C4-2B (cell line): ENCODE measurements at regions not wholly inside any gene's neighbourhood (a gene's known extent, or its start where the extent isn't known, plus 50 kb on each side); places are given as distances from the start of the nearest gene placed in this dataset.

ENCODE experiments used
- ZFX ChIP-seq: fragments of 450-650 bp; IDR thresholded peaks from 2 replicates; pipeline ENCODE4 v1.6.1; 2017
- TF ChIP-seq, protein P1 (sequence below): fragments of 450-650 bp; conservative IDR thresholded peaks from 2 replicates; pipeline ENCODE4 v1.5.1; 2017; ENCODE audit warnings: mild to moderate bottlenecking

DNA sequence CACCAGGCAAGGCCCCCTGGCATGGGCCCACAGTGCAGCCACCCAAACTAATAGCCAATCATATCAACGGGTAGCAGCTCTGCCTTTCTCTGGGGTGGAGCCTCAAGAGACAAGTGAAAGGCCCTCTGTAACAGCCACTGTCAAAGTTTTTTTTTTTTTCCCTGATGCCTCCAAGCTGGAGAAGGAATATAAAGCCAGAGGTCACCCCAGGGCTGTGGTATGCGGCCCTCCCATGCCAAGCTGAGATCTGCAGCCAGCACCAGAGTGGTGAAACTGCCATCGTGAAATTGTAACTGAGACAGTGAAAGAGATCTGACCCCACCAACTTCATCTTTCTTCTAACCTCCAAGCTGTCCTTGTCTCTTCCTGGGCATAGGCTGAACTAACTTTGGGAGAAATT lies 407.0 kb downstream of the KLHL4 start:
- TF ChIP-seq, protein P1, sequence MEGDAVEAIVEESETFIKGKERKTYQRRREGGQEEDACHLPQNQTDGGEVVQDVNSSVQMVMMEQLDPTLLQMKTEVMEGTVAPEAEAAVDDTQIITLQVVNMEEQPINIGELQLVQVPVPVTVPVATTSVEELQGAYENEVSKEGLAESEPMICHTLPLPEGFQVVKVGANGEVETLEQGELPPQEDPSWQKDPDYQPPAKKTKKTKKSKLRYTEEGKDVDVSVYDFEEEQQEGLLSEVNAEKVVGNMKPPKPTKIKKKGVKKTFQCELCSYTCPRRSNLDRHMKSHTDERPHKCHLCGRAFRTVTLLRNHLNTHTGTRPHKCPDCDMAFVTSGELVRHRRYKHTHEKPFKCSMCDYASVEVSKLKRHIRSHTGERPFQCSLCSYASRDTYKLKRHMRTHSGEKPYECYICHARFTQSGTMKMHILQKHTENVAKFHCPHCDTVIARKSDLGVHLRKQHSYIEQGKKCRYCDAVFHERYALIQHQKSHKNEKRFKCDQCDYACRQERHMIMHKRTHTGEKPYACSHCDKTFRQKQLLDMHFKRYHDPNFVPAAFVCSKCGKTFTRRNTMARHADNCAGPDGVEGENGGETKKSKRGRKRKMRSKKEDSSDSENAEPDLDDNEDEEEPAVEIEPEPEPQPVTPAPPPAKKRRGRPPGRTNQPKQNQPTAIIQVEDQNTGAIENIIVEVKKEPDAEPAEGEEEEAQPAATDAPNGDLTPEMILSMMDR: no peak
- TF ChIP-seq ZFX: no peak
